ENCODE measurements at regions not wholly inside any gene's neighbourhood (a gene's known extent, or its start where the extent isn't known, plus 50 kb on each side); places are given as distances from the start of the nearest gene placed in this dataset.

DNA sequence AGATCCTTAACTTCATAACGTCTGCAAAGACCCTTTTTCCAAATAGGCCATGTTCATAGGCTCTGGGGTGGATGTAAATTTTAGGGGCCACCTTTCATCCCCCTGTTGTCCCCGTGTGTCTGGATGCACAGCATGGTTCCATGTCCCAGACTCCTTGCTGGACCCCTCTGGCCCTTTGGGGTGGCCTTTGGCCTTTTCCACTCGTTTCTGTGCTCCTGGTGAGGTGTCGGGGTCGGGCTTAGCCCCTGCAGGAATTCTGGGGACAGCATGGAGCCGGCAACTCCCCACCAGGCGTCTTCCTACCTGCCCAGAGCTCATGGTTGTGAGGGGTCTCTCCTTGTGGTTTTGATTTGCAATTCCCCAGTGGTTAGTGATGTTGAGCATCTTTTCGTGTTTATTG lies 183.5 kb downstream of the SEC14L1 start:
- no peak for TF ChIP-seq TGIF2 (CRISPR knock-in tag; IDR thresholded peaks at IDR 0.05)
- TF ChIP-seq HNRNPLL (IDR thresholded peaks at IDR 0.05; ENCODE audit: low read depth, low read length, poor library complexity, severe bottlenecking) = no peak
